ENCODE measurements at regions not wholly inside any gene's neighbourhood (a gene's known extent, or its start where the extent isn't known, plus 50 kb on each side); places are given as distances from the start of the nearest gene placed in this dataset.

DNA sequence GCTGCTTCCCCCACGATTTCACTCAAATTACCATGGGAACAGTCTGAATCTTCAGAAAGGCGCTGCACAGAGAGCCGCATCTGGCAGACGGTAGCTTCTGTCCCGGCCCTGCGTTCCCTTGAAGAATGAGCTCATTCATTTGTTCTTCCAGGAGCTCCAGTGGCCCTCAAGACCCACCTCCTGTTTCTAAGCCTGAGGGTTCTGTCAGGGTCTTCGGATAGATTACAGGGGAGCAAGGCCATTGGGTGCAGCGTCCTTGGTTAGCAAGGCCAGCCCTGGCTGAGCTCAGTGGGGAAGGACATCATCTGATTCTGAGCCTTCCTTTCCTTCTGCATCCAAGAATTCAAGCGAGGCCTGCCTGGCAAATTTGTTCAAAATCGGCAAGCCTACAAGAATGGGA is 111.9 kb downstream of the PDCL3 start:
- no peaks in the 10 kb centered on the region for H3K9me3 ChIP-seq (replicated peaks; ENCODE audit: control insufficient read depth, insufficient read depth, low read length)

More for the DNA sequence above, 111.9 kb downstream of the PDCL3 start:
- DNase-seq (ENCODE audit: low read depth, low spot score) (no peak), FAIRE-seq (no peak)
- ChIA-PET POLR2A (no interaction called here), CTCF (interaction anchor here (0.9 to 1.1 kb wide), 2 partner anchors 12 to 15 kb away, joined by 3 to 4 read pairs; no protein-coding TSS in a partner anchor)
- no peak overlapping the region for H3K27ac ChIP-seq (ENCODE audit: insufficient read depth, low read depth, low read length)
- no peaks in the 10 kb centered on the region for H3K4me1 ChIP-seq (ENCODE audit: control insufficient read depth, extremely low read depth, insufficient read depth, low read length)
- no peaks in the 10 kb centered on the region for H3K36me3 ChIP-seq (ENCODE audit: control insufficient read depth in 2 of 2, extremely low read depth in 1 of 2, insufficient read depth in 2 of 2, low read length in 2 of 2)
- no peaks in the 10 kb centered on the region for H3K79me2 ChIP-seq (ENCODE audit: control insufficient read depth, insufficient read depth, low read length)
- H3K9ac ChIP-seq (replicated peaks; ENCODE audit: extremely low read depth, insufficient read depth, low read length), result no peak overlapping the region
- H4K20me1 ChIP-seq (replicated peaks; ENCODE audit: control insufficient read depth, extremely low read depth, insufficient read depth, low read length), result no peaks in the 10 kb centered on the region
- H3K27me3 ChIP-seq (ENCODE audit: control insufficient read depth in 2 of 2, insufficient read depth in 2 of 2, low read length in 2 of 2), result peaks cover 2 to 5% of the 10 kb centered on the region in 2 experiments
- dilution Hi-C loops (cut with MboI; ENCODE audit: extremely low pct_ligation_motif_present, low sequenced_read_pairs) (no loop called here), intact Hi-C loops (cut with micrococcal nuclease) (no loop called here)
- H3K9me1 ChIP-seq (replicated peaks; ENCODE audit: control insufficient read depth, extremely low read depth, insufficient read depth, low read length), result no peaks in the 10 kb centered on the region
- no peak overlapping the region for H3K4me3 ChIP-seq (replicated peaks in 1 of 3; ENCODE audit: insufficient read depth in 1 of 3, low read depth in 1 of 3, low read length in 3 of 3)
- no peak overlapping the region for H3K4me2 ChIP-seq (ENCODE audit: insufficient read depth, low read length)
- no peak overlapping the region for H2AFZ ChIP-seq (ENCODE audit: low read depth, low read length)
- TF ChIP-seq, protein P1, sequence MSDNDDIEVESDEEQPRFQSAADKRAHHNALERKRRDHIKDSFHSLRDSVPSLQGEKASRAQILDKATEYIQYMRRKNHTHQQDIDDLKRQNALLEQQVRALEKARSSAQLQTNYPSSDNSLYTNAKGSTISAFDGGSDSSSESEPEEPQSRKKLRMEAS (IDR thresholded peaks at IDR 0.05; ENCODE audit: insufficient read depth, insufficient read length), result no peak
- TF ChIP-seq POLR2AphosphoS5 (IDR thresholded peaks at IDR 0.05; ENCODE audit: insufficient read depth, low read depth, low read length) (no peak), POLR2A (IDR thresholded peaks at IDR 0.05; ENCODE audit: low read depth, low read length) (no peak), MYC (IDR thresholded peaks at IDR 0.05; ENCODE audit: low read depth, low read length) (no peak), EZH2 (IDR thresholded peaks at IDR 0.05; ENCODE audit: borderline replicate concordance, low read depth, low read length, severe bottlenecking) (no peak), JUN (IDR thresholded peaks at IDR 0.05; ENCODE audit: borderline replicate concordance, insufficient read depth, insufficient read length, low read depth) (no peak), FOS (IDR thresholded peaks at IDR 0.05; ENCODE audit: borderline replicate concordance, insufficient read depth, low read length) (no peak), GATA2 (IDR thresholded peaks at IDR 0.05; ENCODE audit: insufficient read depth, insufficient read length, low read depth, low read length) (no peak)
- TF ChIP-seq, protein P2, sequence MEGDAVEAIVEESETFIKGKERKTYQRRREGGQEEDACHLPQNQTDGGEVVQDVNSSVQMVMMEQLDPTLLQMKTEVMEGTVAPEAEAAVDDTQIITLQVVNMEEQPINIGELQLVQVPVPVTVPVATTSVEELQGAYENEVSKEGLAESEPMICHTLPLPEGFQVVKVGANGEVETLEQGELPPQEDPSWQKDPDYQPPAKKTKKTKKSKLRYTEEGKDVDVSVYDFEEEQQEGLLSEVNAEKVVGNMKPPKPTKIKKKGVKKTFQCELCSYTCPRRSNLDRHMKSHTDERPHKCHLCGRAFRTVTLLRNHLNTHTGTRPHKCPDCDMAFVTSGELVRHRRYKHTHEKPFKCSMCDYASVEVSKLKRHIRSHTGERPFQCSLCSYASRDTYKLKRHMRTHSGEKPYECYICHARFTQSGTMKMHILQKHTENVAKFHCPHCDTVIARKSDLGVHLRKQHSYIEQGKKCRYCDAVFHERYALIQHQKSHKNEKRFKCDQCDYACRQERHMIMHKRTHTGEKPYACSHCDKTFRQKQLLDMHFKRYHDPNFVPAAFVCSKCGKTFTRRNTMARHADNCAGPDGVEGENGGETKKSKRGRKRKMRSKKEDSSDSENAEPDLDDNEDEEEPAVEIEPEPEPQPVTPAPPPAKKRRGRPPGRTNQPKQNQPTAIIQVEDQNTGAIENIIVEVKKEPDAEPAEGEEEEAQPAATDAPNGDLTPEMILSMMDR (IDR thresholded peaks at IDR 0.05; ENCODE audit: extremely low read depth in 1 of 2, insufficient read depth in 1 of 2, low read depth in 1 of 2, low read length in 2 of 2), result no peak
- BruUV-seq (replicated peaks), result no TSS peak
